Anterior cingulate cortex (tissue), 58 donors: ENCODE measurements at regions not wholly inside any gene's neighbourhood (a gene's known extent, or its start where the extent isn't known, plus 50 kb on each side); places are given as distances from the start of the nearest gene placed in this dataset.
"Not testable (repeated sequence)": the region's sequence is repeated elsewhere in the genome, so short reads cannot be mapped to it uniquely, and the experiment has no call there.

Source experiments
- DNase-seq, 58 donors: peaks; one replicate each; lab custom pipeline; 2025; lab: John Stamatoyannopoulos, UW

GRCh38 chr5:152456815-152457443 is 51.9 kb upstream of the NMUR2 start:
- DNase-seq = no peak

- peak in 2 of 58 donors; percentile 1 to 8 for DNase-seq
These were observed 57.1 kb upstream of the NMUR2 start for GRCh38 chr5:152462021-152462721.

- DNase-seq = no peak
These were observed 59.0 kb upstream of the NMUR2 start for GRCh38 chr5:152464048-152464447.

- DNase-seq = no peak
These were observed 60.1 kb upstream of the NMUR2 start for GRCh38 chr5:152465140-152465539.

GRCh38 chr5:152466085-152466745 is 61.1 kb upstream of the NMUR2 start:
- DNase-seq = no peak

GRCh38 chr5:152470167-152470566 is 65.1 kb upstream of the NMUR2 start:
- DNase-seq = no peak

- DNase-seq = no peak
These were observed 67.0 kb upstream of the NMUR2 start for GRCh38 chr5:152472083-152472482.

- no peak for DNase-seq
These were observed 69.9 kb upstream of the NMUR2 start for GRCh38 chr5:152474961-152475360.

GRCh38 chr5:152477536-152477935 is 72.5 kb upstream of the NMUR2 start:
- DNase-seq = no peak

GRCh38 chr5:152479866-152480265 is 74.8 kb upstream of the NMUR2 start:
- not testable (repeated sequence) for DNase-seq

- DNase-seq = not testable (repeated sequence)
These were observed 75.6 kb upstream of the NMUR2 start for GRCh38 chr5:152480677-152481076.

GRCh38 chr5:152487130-152487529 is 82.1 kb upstream of the NMUR2 start:
- DNase-seq = peak in 1 of 58 donors; percentile 4

GRCh38 chr5:152488869-152489268 is 83.8 kb upstream of the NMUR2 start:
- no peak for DNase-seq

- DNase-seq = no peak
These were observed 94.9 kb upstream of the NMUR2 start for GRCh38 chr5:152499814-152500535.

- DNase-seq = no peak
These were observed 96.2 kb upstream of the NMUR2 start for GRCh38 chr5:152501294-152501693.

GRCh38 chr5:152503206-152503605 is 98.1 kb upstream of the NMUR2 start:
- DNase-seq = no peak

- DNase-seq = peak in 50 of 58 donors; percentile 0 to 76 (median 38)
These were observed 100.5 kb upstream of the NMUR2 start for GRCh38 chr5:152505442-152506042.

- no peak for DNase-seq
These were observed 106.0 kb upstream of the NMUR2 start for GRCh38 chr5:152511120-152511519.

GRCh38 chr5:152511531-152512132 is 106.6 kb upstream of the NMUR2 start:
- DNase-seq = no peak

- peak in 2 of 58 donors; percentile 2 to 8 for DNase-seq
These were observed 109.8 kb upstream of the NMUR2 start for GRCh38 chr5:152514827-152515397.
